ENCODE measurements at regions not wholly inside any gene's neighbourhood (a gene's known extent, or its start where the extent isn't known, plus 50 kb on each side); places are given as distances from the start of the nearest gene placed in this dataset.

DNA sequence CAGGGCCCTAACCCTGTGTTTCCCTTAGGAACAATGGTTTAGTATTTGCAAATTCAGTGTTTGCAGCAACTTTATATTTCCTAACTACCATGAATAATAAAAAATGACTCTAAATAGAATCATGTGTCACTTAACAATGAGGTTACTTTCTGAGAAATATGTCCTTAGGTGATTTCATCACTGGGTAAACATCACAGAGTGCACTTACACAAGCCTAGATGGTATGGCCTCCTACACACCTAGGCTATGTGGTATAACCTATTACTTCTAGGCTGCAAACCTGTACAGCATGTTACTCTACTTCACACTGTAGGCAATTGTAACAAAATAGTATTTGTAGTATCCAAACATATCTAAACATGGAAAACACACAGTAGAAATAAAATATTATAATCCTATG is 1174.6 kb upstream of the LRRTM3 start:
- no peak for DNase-seq (ENCODE audit: low spot score)
- in situ Hi-C loops (cut with MboI; ENCODE audit: low sequenced_read_pairs, unreplicated experiment): no loop called here
- TF ChIP-seq, protein P1, sequence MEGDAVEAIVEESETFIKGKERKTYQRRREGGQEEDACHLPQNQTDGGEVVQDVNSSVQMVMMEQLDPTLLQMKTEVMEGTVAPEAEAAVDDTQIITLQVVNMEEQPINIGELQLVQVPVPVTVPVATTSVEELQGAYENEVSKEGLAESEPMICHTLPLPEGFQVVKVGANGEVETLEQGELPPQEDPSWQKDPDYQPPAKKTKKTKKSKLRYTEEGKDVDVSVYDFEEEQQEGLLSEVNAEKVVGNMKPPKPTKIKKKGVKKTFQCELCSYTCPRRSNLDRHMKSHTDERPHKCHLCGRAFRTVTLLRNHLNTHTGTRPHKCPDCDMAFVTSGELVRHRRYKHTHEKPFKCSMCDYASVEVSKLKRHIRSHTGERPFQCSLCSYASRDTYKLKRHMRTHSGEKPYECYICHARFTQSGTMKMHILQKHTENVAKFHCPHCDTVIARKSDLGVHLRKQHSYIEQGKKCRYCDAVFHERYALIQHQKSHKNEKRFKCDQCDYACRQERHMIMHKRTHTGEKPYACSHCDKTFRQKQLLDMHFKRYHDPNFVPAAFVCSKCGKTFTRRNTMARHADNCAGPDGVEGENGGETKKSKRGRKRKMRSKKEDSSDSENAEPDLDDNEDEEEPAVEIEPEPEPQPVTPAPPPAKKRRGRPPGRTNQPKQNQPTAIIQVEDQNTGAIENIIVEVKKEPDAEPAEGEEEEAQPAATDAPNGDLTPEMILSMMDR (IDR thresholded peaks at IDR 0.05; ENCODE audit: borderline replicate concordance, control extremely low read depth, extremely low read depth, insufficient read depth, missing control alignments): no peak

DNA sequence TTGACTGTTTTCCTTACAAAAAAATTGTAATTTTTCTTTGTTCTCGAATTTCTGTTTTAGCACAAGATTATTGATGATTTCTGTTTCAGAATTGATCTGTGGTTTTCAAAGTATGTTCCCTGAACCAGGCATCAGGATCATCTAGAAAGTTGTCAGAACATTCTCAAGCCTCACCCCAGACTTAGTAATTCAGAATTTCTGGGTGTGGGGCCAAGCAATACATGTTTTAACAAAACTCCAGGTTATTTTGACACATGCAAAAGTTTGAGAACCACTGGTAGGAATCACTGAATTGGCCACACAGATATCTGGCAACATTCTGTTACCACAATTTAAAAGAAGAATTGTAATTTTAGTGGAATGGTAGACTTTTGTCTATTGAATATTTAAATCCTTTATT is 1173.9 kb upstream of the LRRTM3 start:
- TF ChIP-seq, protein P1 (IDR thresholded peaks at IDR 0.05; ENCODE audit: borderline replicate concordance, control extremely low read depth, extremely low read depth, insufficient read depth, missing control alignments): no peak
- no peak for DNase-seq (ENCODE audit: low spot score)
- in situ Hi-C loops (cut with MboI; ENCODE audit: low sequenced_read_pairs, unreplicated experiment): no loop called here

GRCh38 chr10:65753532-65753931 is 1172.3 kb upstream of the LRRTM3 start:
- no peak for DNase-seq (ENCODE audit: low spot score)
- in situ Hi-C loops (cut with MboI; ENCODE audit: low sequenced_read_pairs, unreplicated experiment): no loop called here
- TF ChIP-seq, protein P1 (IDR thresholded peaks at IDR 0.05; ENCODE audit: borderline replicate concordance, control extremely low read depth, extremely low read depth, insufficient read depth, missing control alignments): no peak

DNA sequence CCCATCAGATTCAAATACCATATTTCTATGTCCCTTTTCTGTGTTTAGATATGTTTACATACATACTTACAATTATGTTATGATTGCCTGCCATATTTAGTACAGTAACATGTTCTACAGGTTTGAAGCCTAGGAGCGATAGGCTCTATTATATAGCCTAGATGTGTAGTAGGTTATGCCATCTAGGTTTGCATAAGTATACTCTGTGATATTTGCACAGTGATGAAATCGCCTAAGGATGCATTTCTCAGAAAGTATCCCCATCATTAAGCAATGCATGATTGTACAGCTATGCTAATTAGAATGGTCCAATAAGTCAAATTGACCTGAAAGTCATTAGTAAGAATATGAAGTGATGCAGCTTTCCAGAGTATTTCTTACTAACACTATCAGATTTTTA is 1171.7 kb upstream of the LRRTM3 start:
- TF ChIP-seq, protein P1 (IDR thresholded peaks at IDR 0.05; ENCODE audit: borderline replicate concordance, control extremely low read depth, extremely low read depth, insufficient read depth, missing control alignments): no peak
- no peak for DNase-seq (ENCODE audit: low spot score)
- in situ Hi-C loops (cut with MboI; ENCODE audit: low sequenced_read_pairs, unreplicated experiment): no loop called here

GRCh38 chr10:65762311-65762710 is 1163.5 kb upstream of the LRRTM3 start:
- TF ChIP-seq, protein P1 (IDR thresholded peaks at IDR 0.05; ENCODE audit: borderline replicate concordance, control extremely low read depth, extremely low read depth, insufficient read depth, missing control alignments): no peak
- no peak for DNase-seq (ENCODE audit: low spot score)
- in situ Hi-C loops (cut with MboI; ENCODE audit: low sequenced_read_pairs, unreplicated experiment): no loop called here

DNA sequence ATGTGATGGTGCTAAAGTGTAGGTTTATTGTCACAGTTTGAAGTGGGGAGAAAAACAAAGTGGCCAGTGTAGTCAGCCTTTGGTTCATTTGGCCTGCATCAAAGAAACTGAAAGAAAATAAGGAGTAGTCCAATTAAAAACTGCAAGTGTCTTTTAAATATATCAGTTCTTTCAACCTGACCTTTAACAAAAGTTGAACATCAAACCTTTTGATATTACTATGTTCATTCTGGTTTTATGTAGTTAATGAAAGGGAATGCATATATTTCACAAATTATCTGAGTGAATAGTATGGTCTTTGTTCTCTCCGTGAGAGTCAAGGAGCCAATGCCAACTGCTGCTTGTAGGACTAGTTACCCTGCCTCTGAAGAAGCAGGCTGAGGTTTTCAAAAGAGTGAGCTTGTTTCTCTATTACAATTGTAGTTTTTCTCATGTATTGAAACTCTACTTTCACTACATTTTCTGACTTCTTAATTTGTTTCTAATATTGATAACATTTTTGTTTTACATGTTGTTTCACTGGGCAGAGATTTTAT is 1160.8 kb upstream of the LRRTM3 start:
- TF ChIP-seq, protein P1 (IDR thresholded peaks at IDR 0.05; ENCODE audit: borderline replicate concordance, control extremely low read depth, extremely low read depth, insufficient read depth, missing control alignments): no peak
- in situ Hi-C loops (cut with MboI; ENCODE audit: low sequenced_read_pairs, unreplicated experiment): no loop called here
- DNase-seq (ENCODE audit: low spot score): no peak

DNA sequence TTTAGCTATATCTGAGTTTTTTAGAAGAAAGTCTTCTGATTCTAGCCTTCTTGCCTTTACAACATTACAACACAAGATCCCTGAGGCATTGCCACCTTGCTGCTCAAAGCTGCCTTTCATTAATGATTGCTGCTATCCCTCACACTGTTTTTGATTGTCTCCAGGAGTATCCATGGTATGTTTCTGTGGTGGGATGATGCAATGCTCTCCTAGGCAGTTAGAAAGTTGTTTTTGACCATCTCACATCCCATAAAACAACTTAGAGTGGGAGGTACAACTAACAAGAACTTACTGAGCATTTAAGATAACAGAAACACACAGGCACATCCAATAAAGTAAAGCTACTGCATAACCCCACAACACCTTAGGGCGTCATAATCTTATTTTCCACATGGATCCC is 1156.0 kb upstream of the LRRTM3 start:
- in situ Hi-C loops (cut with MboI; ENCODE audit: low sequenced_read_pairs, unreplicated experiment): no loop called here
- DNase-seq (ENCODE audit: low spot score): no peak
- TF ChIP-seq, protein P1 (IDR thresholded peaks at IDR 0.05; ENCODE audit: borderline replicate concordance, control extremely low read depth, extremely low read depth, insufficient read depth, missing control alignments): no peak

All from GM13976 (cell line).